WTC11 (cell line): ENCODE measurements at regions not wholly inside any gene's neighbourhood (a gene's known extent, or its start where the extent isn't known, plus 50 kb on each side); places are given as distances from the start of the nearest gene placed in this dataset.

ENCODE experiments used
- ATAC-seq: fragments of 200-7000 bp; cut with Tn5 transposase; 2 replicates; pipeline ENCODE4 v1.10.0; 2021; ENCODE audit warnings: mild to moderate bottlenecking, moderate library complexity
- CTCF ChIA-PET: fragments of 300-600 bp; sonication (Branson Sonifier 250); formaldehyde crosslinking; loops from one replicate; lab custom pipeline; 2021; ENCODE audit warnings: antibody characterized with exemption; lab: Charles Lee
- POLR2A ChIA-PET: fragments of 350-600 bp; sonication (Branson Sonifier 250); formaldehyde crosslinking; loops from one replicate; lab custom pipeline; 2021; ENCODE audit warnings: antibody characterized with exemption; lab: Charles Lee
- DNase-seq: peaks from one replicate; pipeline ENCODE4 v3.0.0; 2021; ENCODE audit warnings: low spot score
- H3K27ac Mint-ChIP-seq: 2 replicates; pipeline ENCODE4 v1.8.0; 2021; ENCODE audit warnings: mixed read lengths
- H3K27me3 Mint-ChIP-seq: 2 replicates; pipeline ENCODE4 v1.8.0; 2021; ENCODE audit warnings: low read depth, mild to moderate bottlenecking, moderate library complexity, mixed read lengths
- H3K36me3 Mint-ChIP-seq: 2 replicates; pipeline ENCODE4 v1.8.0; 2021; ENCODE audit warnings: mixed read lengths
- H3K4me1 Mint-ChIP-seq: 2 replicates; pipeline ENCODE4 v1.8.0; 2022; ENCODE audit warnings: mixed read lengths
- H3K4me3 Mint-ChIP-seq: 2 replicates; pipeline ENCODE4 v1.8.0; 2021; ENCODE audit warnings: mild to moderate bottlenecking, moderate library complexity, mixed read lengths
- H3K9me3 Mint-ChIP-seq: 2 replicates; pipeline ENCODE4 v1.8.0; 2021; ENCODE audit warnings: mixed read lengths
- ATF6 ChIP-seq: sonication (generic); formaldehyde crosslinking; IDR thresholded peaks from 2 replicates; pipeline ENCODE4 v1.8.1; 2023; ENCODE audit warnings: mild to moderate bottlenecking, missing genetic modification reagents
- CDX4 ChIP-seq: fragments of 250-450 bp; sonication (Bioruptor Pico); IDR thresholded peaks from 2 replicates; pipeline ENCODE4 v1.9.0; 2021; ENCODE audit warnings: moderate library complexity, mild to moderate bottlenecking, inconsistent platforms, borderline replicate concordance
- ETV6 ChIP-seq: sonication (generic); formaldehyde crosslinking; IDR thresholded peaks from 2 replicates; pipeline ENCODE4 v1.8.1; 2022; ENCODE audit warnings: mild to moderate bottlenecking, missing genetic modification reagents
- FOXP4 ChIP-seq: sonication (generic); formaldehyde crosslinking; IDR thresholded peaks from 2 replicates; pipeline ENCODE4 v1.8.0; 2022; ENCODE audit warnings: mild to moderate bottlenecking, missing genetic modification reagents
- HMGXB4 ChIP-seq: sonication (generic); formaldehyde crosslinking; IDR thresholded peaks from 2 replicates; pipeline ENCODE4 v1.8.1; 2023; ENCODE audit warnings: mild to moderate bottlenecking, moderate library complexity, missing genetic modification reagents
- MAX ChIP-seq: sonication (generic); formaldehyde crosslinking; IDR thresholded peaks from 2 replicates; pipeline ENCODE4 v1.8.0; 2022; ENCODE audit warnings: mild to moderate bottlenecking, missing genetic modification reagents
- RELA ChIP-seq: sonication (generic); formaldehyde crosslinking; IDR thresholded peaks from 2 replicates; pipeline ENCODE4 v1.8.1; 2022; ENCODE audit warnings: missing genetic modification reagents, mild to moderate bottlenecking, borderline replicate concordance
- STAT6 ChIP-seq: sonication (generic); formaldehyde crosslinking; conservative IDR thresholded peaks from 2 replicates; pipeline ENCODE4 v1.8.1; 2023; ENCODE audit warnings: mild to moderate bottlenecking, low read depth, missing genetic modification reagents, moderate library complexity
- ZMAT4 ChIP-seq: fragments of 250-450 bp; sonication (Bioruptor Pico); IDR thresholded peaks from 2 replicates; pipeline ENCODE4 v1.9.0; 2021; ENCODE audit warnings: mild to moderate bottlenecking
- ZNF317 ChIP-seq: sonication (generic); formaldehyde crosslinking; IDR thresholded peaks from 2 replicates; pipeline ENCODE4 v1.8.1; 2023; ENCODE audit warnings: low read depth, mild to moderate bottlenecking, moderate library complexity, missing genetic modification reagents, borderline replicate concordance
- ZNF512 ChIP-seq: sonication (generic); formaldehyde crosslinking; IDR thresholded peaks from 2 replicates; pipeline ENCODE4 v1.8.1; 2022; ENCODE audit warnings: missing genetic modification reagents, borderline replicate concordance

GRCh38 chr5:54668096-54668495 lies 150.5 kb downstream of the SNX18 start (continued):
- no peak for TF ChIP-seq STAT6 (CRISPR knock-in tag)
- no peak for TF ChIP-seq HMGXB4
- no peak for TF ChIP-seq ETV6 (CRISPR knock-in tag)
- TF ChIP-seq MAX (CRISPR knock-in tag), result no peak
- TF ChIP-seq RELA (CRISPR knock-in tag), result no peak
- no peak for TF ChIP-seq ATF6
- no peak for TF ChIP-seq ZNF317
- no peak for TF ChIP-seq ZNF512
- TF ChIP-seq ZMAT4 (CRISPR knock-in tag), result no peak
- no peak for TF ChIP-seq FOXP4

- Mint-ChIP-seq H3K27me3 (no peaks in the 10 kb centered on the region; the same call in 1 of the 2 replicates), H3K4me1 (no peaks in the 10 kb centered on the region), H3K36me3 (peaks cover 14% of the 10 kb centered on the region), H3K9me3 (peaks cover 53% of the 10 kb centered on the region), H3K27ac (no peak overlapping the region), H3K4me3 (no peak overlapping the region)
- DNase-seq (no peak), ATAC-seq (no peak)
- ChIA-PET POLR2A (no interaction called here), CTCF (no interaction called here)
- TF ChIP-seq ZMAT4 (CRISPR knock-in tag), result no peak
- TF ChIP-seq CDX4 (CRISPR knock-in tag), result no peak
These were observed 149.6 kb downstream of the SNX18 start for GRCh38 chr5:54667136-54667535.
